Subcutaneous abdominal adipose tissue (tissue), 5 donors: ENCODE measurements at regions not wholly inside any gene's neighbourhood (a gene's known extent, or its start where the extent isn't known, plus 50 kb on each side); places are given as distances from the start of the nearest gene placed in this dataset.

Experiments
- H3K27ac ChIP-seq: one replicate; pipeline ENCODE4 v1.7.0; 2013; ENCODE audit warnings: low read depth, mild to moderate bottlenecking, inconsistent platforms, low read length, moderate library complexity
- H3K27me3 ChIP-seq, 5 donors: one replicate each; pipeline ENCODE4 v1.7.0; 2013; ENCODE audit warnings: low read length in 5 of 5, inconsistent platforms in 1 of 5; ENCODE audit not compliant: control insufficient read depth in 5 of 5, insufficient read depth in 4 of 5
- H3K36me3 ChIP-seq, 5 donors: one replicate each; pipeline ENCODE4 v1.7.0; 2013; ENCODE audit warnings: low read length in 5 of 5; ENCODE audit not compliant: control insufficient read depth in 5 of 5, insufficient read depth in 5 of 5
- H3K4me1 ChIP-seq, 5 donors: one replicate each; pipeline ENCODE4 v1.7.0; 2013; ENCODE audit warnings: low read length in 5 of 5, mild to moderate bottlenecking in 3 of 5, moderate library complexity in 1 of 5; ENCODE audit not compliant: control insufficient read depth in 5 of 5, insufficient read depth in 5 of 5
- H3K4me3 ChIP-seq, 5 donors: one replicate each; pipeline ENCODE4 v1.7.0; 2013; ENCODE audit warnings: low read length in 5 of 5, low read depth in 1 of 5
- H3K9ac ChIP-seq, 5 donors: one replicate each; pipeline ENCODE4 v1.7.0; 2013; ENCODE audit warnings: low read length in 5 of 5, mild to moderate bottlenecking in 4 of 5, moderate library complexity in 3 of 5
- H3K9me3 ChIP-seq, 5 donors: one replicate each; pipeline ENCODE4 v1.7.0; 2013; ENCODE audit warnings: low read length in 5 of 5; ENCODE audit not compliant: control insufficient read depth in 5 of 5
- donor health status: healthy.
- donor health status: healthy.
- donor health status: healthy.
- donor health status: healthy.
- donor health status: healthy.

DNA sequence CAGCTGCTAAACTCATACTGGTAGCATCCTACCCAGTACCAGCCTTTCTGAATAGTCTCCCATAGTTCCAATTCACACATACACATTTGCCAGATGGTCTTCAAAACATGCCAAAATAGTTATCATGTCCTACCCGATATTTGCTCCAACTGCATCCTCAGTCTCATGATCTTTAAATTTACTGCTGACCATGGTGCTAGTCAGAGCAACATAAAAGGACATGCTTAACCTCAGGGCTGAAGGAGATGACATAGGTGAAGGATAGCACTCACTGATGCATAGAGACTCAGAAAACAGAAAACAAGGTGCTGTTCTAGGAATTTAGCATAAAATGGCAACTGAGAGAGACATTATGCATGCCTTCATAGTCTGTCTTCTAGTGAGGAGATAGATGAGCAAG lies 200.6 kb upstream of the CCL2 start:
- no peak overlapping the region for H3K27ac ChIP-seq
- H3K9me3 ChIP-seq, result peaks cover 0 to 6% (median 2%) of the 10 kb centered on the region in 5 donors
- H3K4me1 ChIP-seq, result no peaks in the 10 kb centered on the region
- peaks cover 0 to 14% (median 6%) of the 10 kb centered on the region in 5 donors for H3K27me3 ChIP-seq
- H3K9ac ChIP-seq, result no peak overlapping the region
- H3K36me3 ChIP-seq, result no peaks in the 10 kb centered on the region
- H3K4me3 ChIP-seq, result no peak overlapping the region

DNA sequence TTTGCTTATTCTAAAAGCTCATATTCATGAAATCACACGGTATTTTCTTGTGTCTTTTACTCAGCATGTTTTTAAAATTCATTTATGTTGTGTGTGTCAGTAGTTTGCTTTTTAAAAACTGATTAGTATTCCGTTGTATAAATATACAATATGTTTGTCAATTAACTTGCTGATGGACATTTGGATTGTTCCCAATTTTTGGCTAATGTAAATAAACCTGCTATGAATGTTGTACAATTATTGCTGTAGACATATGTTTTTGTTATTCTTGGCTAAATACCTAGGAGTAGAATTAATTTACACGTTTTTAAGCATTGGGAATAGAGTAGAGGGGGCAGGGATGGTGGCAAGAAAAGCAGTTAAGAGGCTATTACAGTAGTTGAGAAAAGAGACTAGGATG lies 199.5 kb upstream of the CCL2 start:
- H3K9me3 ChIP-seq, result peaks cover 0 to 8% (median 3%) of the 10 kb centered on the region in 5 donors
- H3K27me3 ChIP-seq, result peaks cover 0 to 17% (median 6%) of the 10 kb centered on the region in 5 donors

DNA sequence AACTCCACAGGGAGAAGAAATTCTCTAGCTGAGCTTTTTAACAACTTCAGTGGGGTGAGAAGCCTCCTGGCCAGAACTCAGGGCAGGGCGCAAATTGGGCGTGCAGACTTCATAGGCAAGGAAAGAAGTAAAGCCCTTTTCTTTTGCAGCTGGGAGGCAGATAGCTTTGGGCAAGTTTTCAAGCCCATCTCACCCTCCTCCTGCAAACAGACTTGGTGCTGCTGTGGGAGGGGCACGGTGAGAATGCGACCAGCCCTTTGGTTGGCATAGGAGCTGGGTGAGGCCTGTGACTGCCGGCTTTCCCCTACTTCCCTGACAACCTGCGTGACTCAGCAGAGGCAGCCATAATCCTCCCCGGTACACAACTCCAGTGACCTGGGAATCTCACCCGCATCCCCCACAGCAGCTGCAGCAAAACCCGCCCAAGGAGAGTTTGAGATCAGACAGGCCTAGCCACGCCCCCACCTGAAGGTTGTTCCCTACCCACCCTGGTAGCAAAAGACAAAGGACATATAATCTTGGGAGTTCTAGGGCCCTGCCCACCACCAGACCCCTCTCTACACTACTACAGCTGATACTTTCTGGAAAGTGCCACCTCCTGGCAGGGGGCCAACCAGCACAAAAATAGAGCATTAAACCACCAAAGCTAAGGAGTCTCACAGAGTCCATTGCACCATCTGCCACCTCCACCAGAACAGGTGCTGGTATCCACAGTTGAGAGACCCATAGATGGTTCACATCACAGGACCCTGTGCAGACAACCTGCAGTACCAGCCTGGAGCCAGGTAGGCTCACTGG lies 195.5 kb upstream of the CCL2 start:
- peaks cover 0 to 8% (median 0%) of the 10 kb centered on the region in 5 donors for H3K9me3 ChIP-seq

More for the DNA sequence above, 199.5 kb upstream of the CCL2 start:
- H3K9ac ChIP-seq, result no peak overlapping the region
- H3K36me3 ChIP-seq, result no peaks in the 10 kb centered on the region
- no peak overlapping the region for H3K27ac ChIP-seq
- no peaks in the 10 kb centered on the region for H3K4me1 ChIP-seq
- H3K4me3 ChIP-seq, result no peak overlapping the region

DNA sequence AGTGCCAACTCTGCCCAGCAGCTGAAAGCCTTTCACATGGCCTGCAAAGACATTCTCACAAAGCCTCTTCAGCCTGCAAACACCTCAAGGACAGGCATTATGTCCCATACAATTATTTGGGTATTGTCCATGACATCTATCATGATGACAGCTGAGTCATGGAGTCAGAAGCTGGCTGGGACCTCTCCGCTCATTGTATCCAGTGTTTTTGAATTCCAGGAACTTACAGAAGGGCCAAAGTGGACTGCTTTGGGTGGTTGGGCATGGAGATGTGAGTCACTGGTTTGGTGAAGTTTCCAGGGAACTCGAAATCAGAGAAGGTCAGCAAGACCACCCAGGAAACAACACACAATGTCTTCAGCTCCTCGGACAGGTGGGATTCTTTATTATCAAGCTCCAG lies 188.6 kb upstream of the CCL2 start:
- H3K4me3 ChIP-seq, result no peak overlapping the region
- H3K36me3 ChIP-seq, result no peaks in the 10 kb centered on the region
- H3K27me3 ChIP-seq, result no peaks in the 10 kb centered on the region
- no peak overlapping the region for H3K9ac ChIP-seq
- no peaks in the 10 kb centered on the region for H3K4me1 ChIP-seq
- no peak overlapping the region for H3K27ac ChIP-seq
- no peaks in the 10 kb centered on the region for H3K9me3 ChIP-seq

More for the DNA sequence above, 195.5 kb upstream of the CCL2 start:
- Histone ChIP-seq H3K9ac (no peak overlapping the region), H3K36me3 (no peaks in the 10 kb centered on the region), H3K4me3 (no peak overlapping the region), H3K27me3 (peaks cover 0 to 10% (median 6%) of the 10 kb centered on the region in 5 donors), H3K27ac (no peak overlapping the region), H3K4me1 (no peaks in the 10 kb centered on the region)

DNA sequence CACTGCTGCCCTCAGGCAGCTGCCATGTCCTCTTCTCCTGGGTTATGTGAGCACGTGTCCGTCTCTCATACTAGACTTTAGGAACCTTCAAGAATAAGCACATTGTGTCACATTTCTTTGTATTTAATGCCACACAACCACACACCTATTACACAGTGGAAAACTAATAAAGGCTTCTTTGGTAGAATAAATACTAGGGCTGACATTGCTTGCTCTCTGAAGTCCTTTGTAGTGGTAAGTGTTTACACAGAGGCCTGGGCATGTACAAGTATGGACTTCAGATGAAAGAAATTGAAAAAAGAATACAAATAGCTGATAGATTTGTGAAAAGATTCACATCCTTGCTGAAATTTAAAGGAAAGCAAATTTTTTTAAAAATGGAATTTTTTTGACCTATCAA lies 188.1 kb upstream of the CCL2 start:
- no peaks in the 10 kb centered on the region for H3K27me3 ChIP-seq
- H3K27ac ChIP-seq, result no peak overlapping the region
- H3K4me1 ChIP-seq, result no peaks in the 10 kb centered on the region
- H3K9ac ChIP-seq, result no peak overlapping the region
- H3K9me3 ChIP-seq, result peaks cover 0 to 3% (median 2%) of the 10 kb centered on the region in 5 donors
- H3K36me3 ChIP-seq, result no peaks in the 10 kb centered on the region
- no peak overlapping the region for H3K4me3 ChIP-seq

DNA sequence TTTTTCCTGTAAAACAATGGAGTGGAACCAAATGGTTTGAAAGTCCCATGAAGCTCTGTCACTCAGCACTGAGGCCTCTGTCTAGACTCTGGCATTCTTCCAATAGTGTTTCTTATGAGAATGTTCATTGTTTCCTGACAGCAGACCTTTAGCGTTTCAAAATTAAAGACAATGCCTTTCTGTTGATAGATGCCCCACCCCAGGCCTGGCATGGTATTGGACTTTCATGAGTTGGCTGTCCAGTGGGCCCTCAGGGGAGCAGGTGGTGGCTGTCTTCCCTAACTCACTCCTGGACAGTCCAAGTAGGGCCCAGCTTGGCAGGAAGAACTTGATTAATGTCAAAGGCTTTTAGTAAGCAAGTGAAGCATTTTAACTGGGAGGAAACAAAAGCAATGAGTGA lies 186.5 kb upstream of the CCL2 start:
- H3K9ac ChIP-seq, result no peak overlapping the region
- H3K36me3 ChIP-seq, result no peaks in the 10 kb centered on the region
- H3K27ac ChIP-seq, result no peak overlapping the region
- H3K4me1 ChIP-seq, result no peaks in the 10 kb centered on the region
- no peak overlapping the region for H3K4me3 ChIP-seq
- no peaks in the 10 kb centered on the region for H3K27me3 ChIP-seq
- peaks cover 0 to 4% (median 3%) of the 10 kb centered on the region in 5 donors for H3K9me3 ChIP-seq

DNA sequence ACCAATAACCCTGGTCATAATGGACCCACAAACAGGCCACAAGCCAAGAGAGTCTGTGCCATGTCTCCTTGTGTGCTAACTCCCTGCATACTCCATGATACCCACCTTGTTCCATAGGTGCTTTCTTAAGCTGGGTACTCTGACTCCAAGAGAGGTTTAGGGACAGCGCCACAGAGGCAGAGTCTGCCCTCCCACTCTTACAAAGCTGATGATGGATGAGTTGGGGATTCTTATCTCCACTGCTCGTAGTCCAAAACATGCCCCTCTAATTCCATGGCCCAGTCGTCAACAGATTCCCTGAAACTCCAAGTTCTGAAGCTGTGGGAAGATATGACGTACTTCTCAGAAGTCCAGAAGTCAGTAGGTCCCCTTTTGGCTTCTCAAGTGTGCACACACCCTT lies 184.4 kb upstream of the CCL2 start:
- Histone ChIP-seq H3K9me3 (peaks cover 0 to 4% (median 3%) of the 10 kb centered on the region in 5 donors), H3K4me3 (no peak overlapping the region), H3K27ac (no peak overlapping the region), H3K9ac (no peak overlapping the region), H3K36me3 (no peaks in the 10 kb centered on the region), H3K27me3 (no peaks in the 10 kb centered on the region), H3K4me1 (no peaks in the 10 kb centered on the region)

DNA sequence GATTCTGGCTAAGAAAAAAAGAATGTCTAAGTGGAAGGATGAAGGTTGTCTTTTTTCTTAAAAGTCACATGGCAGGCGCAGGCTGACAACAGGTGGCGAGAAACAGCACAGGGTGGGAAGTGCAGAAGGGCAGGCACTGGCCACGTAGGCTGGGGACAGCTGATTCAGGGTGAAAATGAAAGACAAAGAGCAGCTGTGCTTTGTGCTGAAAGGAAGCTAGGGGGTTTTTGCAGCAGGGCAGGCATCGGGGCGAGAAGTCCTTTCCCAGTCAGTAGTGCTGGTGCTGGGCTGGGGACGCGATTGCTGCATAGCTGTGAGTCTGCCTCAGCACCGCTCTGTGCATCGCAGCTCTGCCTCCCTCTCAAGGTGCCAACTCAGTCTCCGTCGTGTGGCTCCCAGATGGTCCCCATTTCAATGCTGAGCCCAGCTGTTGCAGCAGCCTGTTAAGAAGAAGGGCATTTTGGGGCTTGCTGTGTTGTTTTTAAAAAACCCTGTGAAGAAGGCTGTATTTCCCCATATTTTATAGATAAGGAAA lies 183.1 kb upstream of the CCL2 start:
- H3K36me3 ChIP-seq, result no peaks in the 10 kb centered on the region
- H3K27ac ChIP-seq, result no peak overlapping the region
- H3K9ac ChIP-seq, result no peak overlapping the region
- peaks cover 0 to 7% (median 3%) of the 10 kb centered on the region in 5 donors for H3K27me3 ChIP-seq
- peaks cover 0 to 4% (median 3%) of the 10 kb centered on the region in 5 donors for H3K9me3 ChIP-seq
- H3K4me1 ChIP-seq, result no peaks in the 10 kb centered on the region
- H3K4me3 ChIP-seq, result no peak overlapping the region

DNA sequence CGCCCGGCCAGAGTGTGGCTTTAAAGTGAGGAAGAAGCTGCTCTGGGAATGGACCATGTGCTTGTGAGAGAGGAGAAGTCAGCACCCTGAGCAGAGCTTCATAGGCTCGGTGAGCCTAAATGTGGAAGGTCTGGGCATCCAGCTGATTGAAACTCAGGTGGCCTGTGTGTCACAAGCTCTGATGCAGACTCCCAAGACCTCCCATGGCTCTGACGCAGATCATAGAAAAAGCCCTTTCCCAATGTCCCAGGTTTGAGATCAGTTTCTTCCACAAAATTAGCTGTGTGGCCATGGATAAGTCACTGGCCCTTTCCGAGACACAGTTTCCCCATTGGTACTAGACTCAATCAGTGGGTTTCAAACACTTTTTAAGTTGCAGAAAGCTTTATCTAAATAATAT lies 180.0 kb upstream of the CCL2 start:
- Histone ChIP-seq H3K9ac (no peak overlapping the region), H3K36me3 (no peaks in the 10 kb centered on the region), H3K27me3 (peaks cover 3 to 28% (median 12%) of the 10 kb centered on the region in 5 donors), H3K9me3 (peaks cover 0 to 4% (median 3%) of the 10 kb centered on the region in 5 donors), H3K27ac (no peak overlapping the region), H3K4me1 (no peaks in the 10 kb centered on the region), H3K4me3 (no peak overlapping the region)
